Breast epithelium (tissue), 3 donors: ENCODE measurements at regions not wholly inside any gene's neighbourhood (a gene's known extent, or its start where the extent isn't known, plus 50 kb on each side); places are given as distances from the start of the nearest gene placed in this dataset.

ENCODE experiments used
- POLR2A ChIP-seq: fragments of 450-650 bp; IDR thresholded peaks from one replicate; pipeline ENCODE4 v1.6.1; 2016; ENCODE audit warnings: antibody characterized with exemption, mild to moderate bottlenecking, moderate library complexity
- POLR2AphosphoS5 ChIP-seq, 3 donors: sonication (generic); formaldehyde crosslinking; IDR thresholded peaks; one replicate each; pipeline ENCODE4 v1.6.1; 2017; ENCODE audit warnings: antibody characterized with exemption in 3 of 3

DNA sequence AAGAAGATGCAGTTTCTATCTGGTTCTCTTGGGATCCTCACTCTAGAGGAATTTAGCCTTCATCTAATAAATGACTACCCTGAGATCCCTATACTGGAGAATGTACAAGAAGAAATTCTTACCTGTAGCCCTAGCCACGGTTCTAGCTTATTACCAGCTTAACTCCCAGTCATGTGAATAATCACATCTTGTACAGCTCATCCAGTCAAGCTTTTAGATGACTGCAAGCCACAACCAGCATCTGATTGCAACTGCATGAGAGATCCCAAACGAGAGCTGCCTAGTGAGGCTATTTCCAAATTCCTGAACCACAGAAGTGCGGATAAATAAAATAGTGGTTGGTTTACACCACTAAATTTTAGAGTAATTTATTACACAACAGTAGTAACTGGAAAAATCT, 196.0 kb upstream of the CPHXL start:
- no peak for TF ChIP-seq POLR2AphosphoS5 (IDR thresholded peaks at IDR 0.05)
- no peak for TF ChIP-seq POLR2A
